ENCODE measurements at regions not wholly inside any gene's neighbourhood (a gene's known extent, or its start where the extent isn't known, plus 50 kb on each side); places are given as distances from the start of the nearest gene placed in this dataset.

GRCh38 chr7:440059-440749 is 79.4 kb downstream of the PDGFA start:
- H3K9me3 ChIP-seq, result no peaks in the 10 kb centered on the region

DNA sequence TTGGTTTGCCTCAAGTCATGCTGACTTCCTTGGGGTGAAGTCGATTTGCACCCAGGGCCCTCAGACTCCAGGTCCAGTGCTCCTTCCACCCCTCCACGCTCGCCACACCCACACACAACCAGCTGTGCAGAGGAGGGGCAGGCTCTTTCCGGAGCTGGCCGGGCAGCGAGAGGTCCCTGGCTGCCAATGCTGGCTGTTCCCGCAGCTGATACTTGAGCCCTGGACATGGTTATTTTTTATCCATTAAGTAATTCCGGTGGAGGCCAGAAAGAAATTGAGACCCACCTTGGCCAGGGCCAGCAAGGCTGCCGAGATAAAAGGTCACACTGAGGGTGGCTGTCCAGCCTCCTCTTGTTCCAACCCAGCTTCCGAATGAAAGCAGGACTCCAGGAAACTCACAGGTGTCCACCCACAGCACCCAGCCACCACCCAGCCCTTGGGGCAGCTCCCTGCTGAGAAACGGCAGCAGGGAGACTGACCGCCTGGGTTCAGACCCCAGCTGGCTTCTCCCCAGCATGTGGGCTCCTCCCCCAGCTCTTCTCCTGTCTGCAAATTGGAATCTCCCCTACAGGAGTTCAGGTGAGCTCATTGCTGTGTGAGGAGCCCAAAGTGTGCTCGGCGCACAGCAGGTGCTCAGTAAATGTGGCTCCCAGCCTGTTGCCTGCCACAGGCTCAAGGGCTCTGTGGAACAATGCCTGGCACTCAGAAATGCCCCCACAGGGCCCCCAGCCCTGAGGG is 77.8 kb downstream of the PDGFA start:
- intact Hi-C loops (cut with DNase I; ENCODE audit: low total_unique reads), result no loop called here
- Histone ChIP-seq H3K4me3 (no peak overlapping the region), H3K9me3 (no peaks in the 10 kb centered on the region), H3K27ac (no peak overlapping the region), H3K4me1 (no peaks in the 10 kb centered on the region), H3K27me3 (no peaks in the 10 kb centered on the region), H3K36me3 (ENCODE audit: low read depth, missing control alignments) (no peaks in the 10 kb centered on the region)
- DNase-seq, result no peak
- 77 to 84% methylated on average over 11 to 14 of the region's 14 CpGs for WGBS, 2 donors
- TF ChIP-seq, protein P1, sequence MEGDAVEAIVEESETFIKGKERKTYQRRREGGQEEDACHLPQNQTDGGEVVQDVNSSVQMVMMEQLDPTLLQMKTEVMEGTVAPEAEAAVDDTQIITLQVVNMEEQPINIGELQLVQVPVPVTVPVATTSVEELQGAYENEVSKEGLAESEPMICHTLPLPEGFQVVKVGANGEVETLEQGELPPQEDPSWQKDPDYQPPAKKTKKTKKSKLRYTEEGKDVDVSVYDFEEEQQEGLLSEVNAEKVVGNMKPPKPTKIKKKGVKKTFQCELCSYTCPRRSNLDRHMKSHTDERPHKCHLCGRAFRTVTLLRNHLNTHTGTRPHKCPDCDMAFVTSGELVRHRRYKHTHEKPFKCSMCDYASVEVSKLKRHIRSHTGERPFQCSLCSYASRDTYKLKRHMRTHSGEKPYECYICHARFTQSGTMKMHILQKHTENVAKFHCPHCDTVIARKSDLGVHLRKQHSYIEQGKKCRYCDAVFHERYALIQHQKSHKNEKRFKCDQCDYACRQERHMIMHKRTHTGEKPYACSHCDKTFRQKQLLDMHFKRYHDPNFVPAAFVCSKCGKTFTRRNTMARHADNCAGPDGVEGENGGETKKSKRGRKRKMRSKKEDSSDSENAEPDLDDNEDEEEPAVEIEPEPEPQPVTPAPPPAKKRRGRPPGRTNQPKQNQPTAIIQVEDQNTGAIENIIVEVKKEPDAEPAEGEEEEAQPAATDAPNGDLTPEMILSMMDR (IDR thresholded peaks at IDR 0.05), result no peak
- no peak for TF ChIP-seq POLR2A (IDR thresholded peaks at IDR 0.05)

More at GRCh38 chr7:440059-440749, 79.4 kb downstream of the PDGFA start:
- intact Hi-C loops (cut with DNase I; ENCODE audit: low total_unique reads), result no loop called here
- Histone ChIP-seq H3K4me3 (no peak overlapping the region), H3K4me1 (no peaks in the 10 kb centered on the region), H3K27me3 (no peaks in the 10 kb centered on the region), H3K27ac (no peak overlapping the region), H3K36me3 (ENCODE audit: low read depth, missing control alignments) (no peaks in the 10 kb centered on the region)
- TF ChIP-seq, protein P1 (IDR thresholded peaks at IDR 0.05), result no peak
- TF ChIP-seq POLR2A (IDR thresholded peaks at IDR 0.05), result no peak
- DNase-seq, result no peak
- WGBS, 2 donors, result 82 to 86% methylated on average over 10 of the region's 10 CpGs

GRCh38 chr7:442457-442856 is 77.2 kb downstream of the PDGFA start:
- intact Hi-C loops (cut with DNase I; ENCODE audit: low total_unique reads), result no loop called here
- TF ChIP-seq, protein P1 (IDR thresholded peaks at IDR 0.05), result no peak
- H3K27ac ChIP-seq, result no peak overlapping the region
- H3K9me3 ChIP-seq, result no peaks in the 10 kb centered on the region
- no peaks in the 10 kb centered on the region for H3K4me1 ChIP-seq
- no peaks in the 10 kb centered on the region for H3K27me3 ChIP-seq
- no peak for DNase-seq
- H3K36me3 ChIP-seq (ENCODE audit: low read depth, missing control alignments), result no peaks in the 10 kb centered on the region
- 76 to 81% methylated on average over 7 of the region's 7 CpGs for WGBS, 2 donors
- H3K4me3 ChIP-seq, result no peak overlapping the region

DNA sequence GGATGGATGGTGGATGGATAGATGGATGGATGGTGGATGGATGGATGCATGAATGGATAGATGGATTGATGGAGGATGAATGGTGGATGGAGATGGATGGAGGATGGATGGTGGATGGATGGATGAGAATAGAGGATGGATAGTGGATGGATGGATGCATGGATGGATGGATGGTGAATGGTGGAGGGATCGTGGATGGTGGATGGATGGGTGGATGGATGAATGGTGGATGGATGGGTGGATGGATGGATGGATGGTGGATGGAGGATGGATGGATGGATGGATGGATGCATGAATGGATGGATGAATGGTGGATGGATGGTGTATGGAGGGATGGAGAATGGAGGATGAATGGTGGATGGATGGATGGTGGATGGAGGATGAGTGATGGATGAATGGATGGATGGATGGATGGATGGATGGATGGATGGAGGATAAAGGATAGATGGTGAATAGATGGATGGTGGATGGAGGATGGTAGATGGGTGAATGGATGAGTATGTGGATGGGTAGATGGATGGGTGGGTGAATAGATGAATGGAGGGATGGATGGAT is 76.3 kb downstream of the PDGFA start:
- no peaks in the 10 kb centered on the region for H3K36me3 ChIP-seq (ENCODE audit: low read depth, missing control alignments)
- TF ChIP-seq POLR2A (IDR thresholded peaks at IDR 0.05), result no peak
- TF ChIP-seq, protein P1 (IDR thresholded peaks at IDR 0.05), result no peak
- no peak for DNase-seq
- H3K4me3 ChIP-seq, result no peak overlapping the region
- H3K4me1 ChIP-seq, result no peaks in the 10 kb centered on the region
- no peak overlapping the region for H3K27ac ChIP-seq
- H3K27me3 ChIP-seq, result no peaks in the 10 kb centered on the region
- intact Hi-C loops (cut with DNase I; ENCODE audit: low total_unique reads), result no loop called here
- H3K9me3 ChIP-seq, result no peaks in the 10 kb centered on the region
- WGBS, 2 donors, result 84 to 90% methylated on average over 1 of the region's 1 CpG
